ENCODE measurements at regions not wholly inside any gene's neighbourhood (a gene's known extent, or its start where the extent isn't known, plus 50 kb on each side); places are given as distances from the start of the nearest gene placed in this dataset.
"Not testable (repeated sequence)": the region's sequence is repeated elsewhere in the genome, so short reads cannot be mapped to it uniquely, and the experiment has no call there.

GRCh38 chr3:87793337-87793877 is 265.4 kb downstream of the CGGBP1 start:
- no peak for DNase-seq (ENCODE audit: low read depth)

DNA sequence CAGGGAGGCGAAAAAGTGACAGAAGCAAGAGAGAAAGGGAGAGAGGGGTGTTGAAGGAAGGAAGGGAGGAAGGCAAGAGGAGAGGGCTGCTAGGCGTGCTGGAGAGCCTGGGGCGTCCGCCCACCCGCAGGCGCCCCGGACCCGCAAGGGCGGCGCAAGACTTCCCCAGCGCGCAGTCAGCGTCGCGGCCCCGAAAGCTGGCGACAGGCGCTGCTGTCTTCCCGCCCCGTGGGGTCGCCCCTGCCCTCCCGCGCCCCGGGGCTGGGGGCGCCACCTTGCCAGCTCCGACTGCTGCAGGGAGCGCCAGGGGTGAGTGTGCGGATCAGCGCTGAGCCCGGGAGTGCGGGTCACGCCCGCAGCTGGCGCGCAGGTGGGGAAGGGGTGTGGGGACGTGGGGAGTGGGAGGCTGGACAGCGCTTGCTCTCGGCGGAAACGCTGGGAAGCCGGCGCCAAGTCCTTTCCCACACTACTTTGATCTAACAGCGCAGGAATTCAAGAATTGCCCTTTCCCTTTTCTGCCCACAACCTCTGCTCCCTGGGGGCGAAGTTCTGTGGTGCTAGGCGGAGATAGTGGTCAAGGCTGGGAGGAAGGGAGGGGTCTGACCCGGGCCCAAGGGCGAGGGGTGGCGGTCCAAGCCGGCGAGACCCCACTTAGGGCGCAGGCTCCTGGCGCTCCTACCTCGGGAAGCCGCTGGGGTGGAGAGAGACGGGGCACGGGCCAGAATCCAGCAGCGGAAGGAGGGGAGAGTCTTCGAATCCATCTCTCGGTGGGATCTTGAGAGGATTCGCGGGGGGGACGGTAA is 266.1 kb downstream of the CGGBP1 start, which contains the start of gene HTR1F:
Gene HTR1F (plus strand): TSS at position 173 of the 803 bp plus-strand sequence.
- DNase-seq (ENCODE audit: low read depth): no peak

- no peak for DNase-seq (ENCODE audit: low read depth)
These were observed 266.6 kb downstream of the CGGBP1 start for GRCh38 chr3:87792198-87792533.

- DNase-seq (ENCODE audit: low read depth): no peak
These were observed 267.4 kb downstream of the CGGBP1 start for GRCh38 chr3:87791248-87792027.

- DNase-seq (ENCODE audit: low read depth): not testable (repeated sequence)
These were observed 269.8 kb downstream of the CGGBP1 start for GRCh38 chr3:87789049-87789448.

- no peak for DNase-seq (ENCODE audit: low read depth)
These were observed 270.3 kb downstream of the CGGBP1 start for GRCh38 chr3:87788516-87788915.

GRCh38 chr3:87780811-87781210 is 278.0 kb downstream of the CGGBP1 start:
- no peak for DNase-seq (ENCODE audit: low read depth)

DNA sequence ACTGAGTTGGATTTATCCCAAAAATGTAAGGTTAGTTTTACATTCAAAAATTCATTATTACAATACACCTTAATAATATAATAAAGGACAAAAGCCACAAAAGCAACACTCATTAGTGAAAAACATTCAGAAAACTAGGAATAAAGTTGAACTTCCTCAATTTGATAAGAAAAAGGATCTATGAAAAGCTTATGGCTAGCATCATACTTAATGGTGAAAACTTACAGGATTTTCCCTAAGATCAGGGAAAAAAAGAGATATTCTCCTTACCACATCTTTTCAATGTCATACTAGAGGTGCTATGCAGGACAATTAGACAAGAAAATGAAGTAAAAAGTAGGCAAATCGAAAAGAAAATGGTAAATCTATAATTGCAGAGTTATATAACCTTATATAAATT is 279.9 kb downstream of the CGGBP1 start:
- no peak for DNase-seq (ENCODE audit: low read depth)

GRCh38 chr3:87771337-87772192 is 287.2 kb downstream of the CGGBP1 start:
- no peak for DNase-seq (ENCODE audit: low read depth)

DNA sequence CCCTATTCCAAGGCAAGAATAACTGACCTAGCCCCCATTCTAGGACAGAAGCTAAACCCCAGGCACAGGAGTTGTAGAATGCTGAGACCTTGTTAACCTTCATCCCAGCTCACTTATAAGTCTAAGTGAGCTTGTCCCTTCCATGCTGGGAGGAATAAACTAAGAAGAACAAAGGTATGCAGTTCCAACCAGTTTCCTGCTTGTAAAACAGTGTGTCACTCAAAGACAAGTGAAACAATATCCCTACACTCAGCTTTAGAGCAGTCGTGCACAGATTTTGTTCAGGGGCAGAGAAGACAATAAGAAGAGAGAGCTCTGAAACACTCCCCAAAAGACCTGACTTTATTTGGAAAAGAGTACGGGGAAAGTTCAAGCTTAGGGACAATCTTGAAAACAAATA is 292.1 kb downstream of the CGGBP1 start:
- DNase-seq (ENCODE audit: low read depth): no peak

DNA sequence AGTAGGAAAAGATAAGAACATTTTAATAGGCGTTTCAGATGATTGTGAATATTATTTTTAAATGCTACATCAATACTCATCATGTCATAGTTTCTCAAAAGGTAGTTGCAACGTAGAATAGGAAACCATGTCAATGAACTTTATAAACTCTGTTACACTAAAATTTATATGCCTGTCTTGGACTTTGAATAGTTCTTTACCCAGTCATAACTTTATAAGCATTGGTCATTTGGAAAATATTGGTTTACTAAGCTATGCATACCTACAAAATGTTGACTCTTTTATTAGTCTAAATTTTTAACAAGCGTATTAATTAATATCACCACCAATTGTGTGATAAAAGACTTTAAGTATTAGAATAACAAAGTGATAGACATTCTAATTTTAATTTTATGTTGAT is 293.5 kb downstream of the CGGBP1 start:
- no peak for DNase-seq (ENCODE audit: low read depth)

GRCh38 chr3:87761795-87762194 is 297.0 kb downstream of the CGGBP1 start:
- DNase-seq (ENCODE audit: low read depth): no peak

DNA sequence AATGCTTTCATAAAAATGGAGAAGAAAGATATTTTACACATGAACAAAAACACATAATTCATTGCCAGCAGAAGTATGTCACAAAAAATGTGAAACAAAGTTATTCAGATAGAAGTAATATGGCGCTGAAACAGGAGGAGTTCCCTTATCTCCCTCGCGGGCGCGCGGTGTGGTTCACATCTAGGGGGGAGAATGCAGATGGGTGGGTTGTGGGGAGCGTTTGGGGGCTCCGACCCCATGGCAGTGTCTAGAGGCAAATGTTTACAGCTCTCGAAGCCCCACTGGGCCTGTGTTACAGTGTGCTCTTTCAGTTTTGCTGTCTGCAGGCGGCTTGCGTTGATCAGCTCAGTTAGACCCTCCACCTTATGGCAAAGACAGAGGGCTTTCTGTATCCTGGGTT is 297.5 kb downstream of the CGGBP1 start:
- no peak for DNase-seq (ENCODE audit: low read depth)

DNA sequence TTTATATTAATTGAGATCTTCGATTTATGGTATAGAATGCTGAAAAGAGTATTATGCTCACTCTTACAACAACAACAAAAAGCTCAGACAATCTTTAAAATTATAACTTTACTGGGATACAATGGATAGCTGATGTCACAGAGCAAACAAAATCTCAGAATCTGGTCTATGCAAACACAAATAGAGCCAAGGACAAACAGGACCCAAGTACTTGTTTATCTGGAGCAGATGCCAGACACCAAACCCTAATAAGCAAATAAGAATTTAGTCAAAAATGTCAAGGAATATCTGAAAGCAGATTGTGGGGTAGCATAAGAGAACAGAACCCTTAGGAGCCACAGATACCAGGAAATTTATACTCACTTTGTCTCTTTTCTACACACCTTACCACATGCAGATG is 302.2 kb downstream of the CGGBP1 start:
- no peak for DNase-seq (ENCODE audit: low read depth)

GRCh38 chr3:87755852-87756251 is 303.0 kb downstream of the CGGBP1 start:
- DNase-seq (ENCODE audit: low read depth): no peak

- DNase-seq (ENCODE audit: low read depth): no peak
These were observed 316.6 kb downstream of the CGGBP1 start for GRCh38 chr3:87742250-87742649.

- not testable (repeated sequence) for DNase-seq (ENCODE audit: low read depth)
These were observed 317.9 kb downstream of the CGGBP1 start for GRCh38 chr3:87740894-87741293.

GRCh38 chr3:87737817-87738216 is 321.0 kb downstream of the CGGBP1 start:
- not testable (repeated sequence) for DNase-seq (ENCODE audit: low read depth)

GRCh38 chr3:87733671-87734367 is 325.0 kb downstream of the CGGBP1 start:
- no peak for DNase-seq (ENCODE audit: low read depth)

GRCh38 chr3:87732294-87732693 is 326.5 kb downstream of the CGGBP1 start:
- DNase-seq (ENCODE audit: low read depth): no peak

GRCh38 chr3:87727783-87728182 is 331.0 kb downstream of the CGGBP1 start:
- DNase-seq (ENCODE audit: low read depth): no peak

DNA sequence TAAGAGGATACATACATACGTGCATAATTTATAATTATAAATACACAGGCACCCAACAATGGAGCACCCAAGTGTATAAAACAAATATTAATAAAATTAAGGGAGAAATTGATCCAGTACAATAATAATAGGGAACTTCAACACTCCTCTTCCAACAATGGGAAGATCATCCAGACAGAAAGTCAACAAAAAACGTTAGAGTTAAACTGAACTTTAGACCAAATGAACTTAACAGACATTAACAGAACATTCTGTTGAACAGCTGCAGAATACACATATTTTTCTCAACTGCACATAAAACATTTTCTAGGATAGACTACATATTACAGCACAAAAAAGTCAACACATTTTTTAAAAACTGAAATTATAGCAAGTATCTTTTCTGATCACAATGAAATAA is 339.7 kb downstream of the CGGBP1 start:
- DNase-seq (ENCODE audit: low read depth): no peak

Data from stimulated activated CD8-positive, alpha-beta memory T cell treated with anti-CD3 and anti-CD28 coated beads, Interleukin-12 subunit alpha, Interleukin-12 subunit beta, amount 100 ng/mL, for 1 hour (primary cell).